ENCODE measurements at regions not wholly inside any gene's neighbourhood (a gene's known extent, or its start where the extent isn't known, plus 50 kb on each side); places are given as distances from the start of the nearest gene placed in this dataset.
"Not testable (repeated sequence)": the region's sequence is repeated elsewhere in the genome, so short reads cannot be mapped to it uniquely, and the experiment has no call there.

DNA sequence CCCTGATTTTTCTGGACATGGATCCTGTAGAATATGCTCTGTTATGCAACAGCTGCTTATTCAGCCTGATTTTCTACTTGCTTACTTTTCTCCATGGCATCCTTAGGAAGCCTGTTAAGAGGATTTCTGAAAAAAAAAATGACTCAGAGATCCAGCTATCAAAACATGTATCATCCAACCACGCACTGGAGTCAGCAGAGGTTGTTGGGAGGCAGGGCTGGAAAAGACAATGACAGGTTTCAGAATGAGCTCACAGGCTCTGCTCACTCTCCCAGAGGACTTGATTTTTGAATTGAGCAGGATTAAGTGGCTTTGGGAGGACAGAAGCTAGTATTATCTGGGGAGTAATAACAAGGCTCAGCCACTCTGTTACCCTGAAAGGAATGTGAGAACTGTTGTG lies 742.3 kb downstream of the PRIM2 start:
- H3K14ac ChIP-seq (ENCODE audit: insufficient read length); H3K4me2 ChIP-seq (ENCODE audit: insufficient read depth in 1 of 2, low read depth in 2 of 2, low read length in 2 of 2); H2BK20ac ChIP-seq (ENCODE audit: low read length); H3K23ac ChIP-seq (ENCODE audit: insufficient read length); H3K27ac ChIP-seq (ENCODE audit: low read depth, low read length); H3K27me3 ChIP-seq (replicated peaks in 1 of 4; ENCODE audit: control insufficient read depth in 3 of 4, extremely low read depth in 1 of 4, insufficient read depth in 3 of 4, low read length in 3 of 4); H3K23me2 ChIP-seq (ENCODE audit: low read depth, low read length); H2BK12ac ChIP-seq (ENCODE audit: low read depth, low read length); H3K18ac ChIP-seq (ENCODE audit: extremely low read depth, low read length); FAIRE-seq; H4K91ac ChIP-seq (replicated peaks; ENCODE audit: insufficient read length, low read length); H3K4ac ChIP-seq (replicated peaks; ENCODE audit: insufficient read length, low read depth, low read length); CTCF ChIA-PET (ENCODE audit: partially characterized antibody); H2AK5ac ChIP-seq (ENCODE audit: low read depth, low read length); H3K36me3 ChIP-seq (ENCODE audit: control insufficient read depth in 2 of 4, insufficient read depth in 4 of 4, low read length in 3 of 4); H2AFZ ChIP-seq (ENCODE audit: low read length); H3K4me3 ChIP-seq (ENCODE audit: extremely low read depth in 1 of 4, insufficient read depth in 2 of 4, low read depth in 3 of 4, low read length in 4 of 4); H2BK15ac ChIP-seq (ENCODE audit: low read length); H3K79me2 ChIP-seq (ENCODE audit: control insufficient read depth in 1 of 2, insufficient read depth in 2 of 2, low read length in 2 of 2); H4K8ac ChIP-seq (ENCODE audit: extremely low read depth, insufficient read depth, low read length); H2BK5ac ChIP-seq (ENCODE audit: low read depth, low read length); H2BK120ac ChIP-seq (replicated peaks; ENCODE audit: low read depth, low read length); H3K4me1 ChIP-seq (replicated peaks in 1 of 4; ENCODE audit: control insufficient read depth in 3 of 4, insufficient read depth in 4 of 4, low read length in 3 of 4); H3K56ac ChIP-seq (replicated peaks; ENCODE audit: insufficient read length, low read depth, low read length); POLR2A ChIA-PET (ENCODE audit: partially characterized antibody); H4K20me1 ChIP-seq (replicated peaks in 1 of 2; ENCODE audit: control insufficient read depth in 1 of 2, insufficient read depth in 2 of 2, low read length in 2 of 2); DNase-seq (ENCODE audit: low read depth in 1 of 2, low spot score in 2 of 2); H3K9ac ChIP-seq (replicated peaks in 1 of 4; ENCODE audit: extremely low read depth in 1 of 4, low read depth in 3 of 4, low read length in 3 of 4); H4K5ac ChIP-seq (ENCODE audit: insufficient read length, low read depth, low read length); H3K79me1 ChIP-seq (ENCODE audit: low read depth, low read length): not testable (repeated sequence)
- H3K9me3 ChIP-seq (ENCODE audit: insufficient read depth in 2 of 2, low read depth in 1 of 2, low read length in 1 of 2): peaks cover 4 to 12% of the 10 kb centered on the region in 2 experiments; a peak in 3 of 4 replicates
- whole genome bisulfite sequencing, 2 experiments (ENCODE audit: extremely low coverage in 1 of 2, insufficient coverage in 1 of 2, insufficient read length in 1 of 2, insufficient replicate concordance in 2 of 2, low coverage in 1 of 2, low lambda C conversion rate in 2 of 2, missing lambda C conversion rate in 1 of 2): 60% methylated on average over 1 of the region's 1 CpG; no CpG with 5 or more reads in 1 of the 2 experiments

GRCh38 chr6:58063542-58063941 lies 746.1 kb downstream of the PRIM2 start:
- H2BK120ac ChIP-seq (replicated peaks; ENCODE audit: low read depth, low read length); CTCF ChIA-PET (ENCODE audit: partially characterized antibody); H4K5ac ChIP-seq (ENCODE audit: insufficient read length, low read depth, low read length); H2AFZ ChIP-seq (ENCODE audit: low read length); H3K79me1 ChIP-seq (ENCODE audit: low read depth, low read length); H3K4ac ChIP-seq (replicated peaks; ENCODE audit: insufficient read length, low read depth, low read length); H2BK20ac ChIP-seq (ENCODE audit: low read length); H3K9me3 ChIP-seq (ENCODE audit: insufficient read depth in 2 of 2, low read depth in 1 of 2, low read length in 1 of 2); H3K9ac ChIP-seq (replicated peaks in 1 of 4; ENCODE audit: extremely low read depth in 1 of 4, low read depth in 3 of 4, low read length in 3 of 4); H2BK12ac ChIP-seq (ENCODE audit: low read depth, low read length); H2AK5ac ChIP-seq (ENCODE audit: low read depth, low read length); H2BK15ac ChIP-seq (ENCODE audit: low read length); H4K8ac ChIP-seq (ENCODE audit: extremely low read depth, insufficient read depth, low read length); H3K27ac ChIP-seq (ENCODE audit: low read depth, low read length); H3K4me3 ChIP-seq (ENCODE audit: extremely low read depth in 1 of 4, insufficient read depth in 2 of 4, low read depth in 3 of 4, low read length in 4 of 4); H3K4me2 ChIP-seq (ENCODE audit: insufficient read depth in 1 of 2, low read depth in 2 of 2, low read length in 2 of 2); POLR2A ChIA-PET (ENCODE audit: partially characterized antibody); H2BK5ac ChIP-seq (ENCODE audit: low read depth, low read length); H3K14ac ChIP-seq (ENCODE audit: insufficient read length); H3K4me1 ChIP-seq (replicated peaks in 1 of 4; ENCODE audit: control insufficient read depth in 3 of 4, insufficient read depth in 4 of 4, low read length in 3 of 4); DNase-seq (ENCODE audit: low read depth in 1 of 2, low spot score in 2 of 2); H3K56ac ChIP-seq (replicated peaks; ENCODE audit: insufficient read length, low read depth, low read length); H3K23me2 ChIP-seq (ENCODE audit: low read depth, low read length); H3K23ac ChIP-seq (ENCODE audit: insufficient read length); H3K27me3 ChIP-seq (replicated peaks in 1 of 4; ENCODE audit: control insufficient read depth in 3 of 4, extremely low read depth in 1 of 4, insufficient read depth in 3 of 4, low read length in 3 of 4); H4K20me1 ChIP-seq (replicated peaks in 1 of 2; ENCODE audit: control insufficient read depth in 1 of 2, insufficient read depth in 2 of 2, low read length in 2 of 2); H3K36me3 ChIP-seq (ENCODE audit: control insufficient read depth in 2 of 4, insufficient read depth in 4 of 4, low read length in 3 of 4); H3K18ac ChIP-seq (ENCODE audit: extremely low read depth, low read length); H3K79me2 ChIP-seq (ENCODE audit: control insufficient read depth in 1 of 2, insufficient read depth in 2 of 2, low read length in 2 of 2); FAIRE-seq; H4K91ac ChIP-seq (replicated peaks; ENCODE audit: insufficient read length, low read length): not testable (repeated sequence)
- WGBS, 2 experiments (ENCODE audit: extremely low coverage in 1 of 2, insufficient coverage in 1 of 2, insufficient read length in 1 of 2, insufficient replicate concordance in 2 of 2, low coverage in 1 of 2, low lambda C conversion rate in 2 of 2, missing lambda C conversion rate in 1 of 2): 100% methylated on average over 1 of the region's 1 CpG; no CpG with 5 or more reads in 1 of the 2 experiments
